ENCODE measurements at regions not wholly inside any gene's neighbourhood (a gene's known extent, or its start where the extent isn't known, plus 50 kb on each side); places are given as distances from the start of the nearest gene placed in this dataset.

DNA sequence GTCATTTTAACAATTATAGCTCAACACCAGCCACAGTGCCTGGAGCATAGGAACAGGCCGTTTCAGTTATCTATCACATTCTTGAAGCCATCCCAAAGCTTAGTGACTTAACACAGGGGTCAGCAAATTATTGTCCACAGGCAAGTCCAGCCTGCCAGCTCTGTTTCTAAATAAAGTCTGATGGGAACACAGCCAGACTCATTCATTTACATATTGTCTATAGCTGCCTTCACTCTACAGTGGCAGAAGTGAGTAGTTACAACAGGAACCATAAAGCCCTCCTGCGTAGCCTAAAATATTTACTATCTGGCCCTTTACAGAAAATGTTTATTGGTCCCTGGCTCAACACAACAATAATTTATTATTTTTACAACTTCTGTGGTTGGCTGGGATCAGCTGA lies 407.5 kb upstream of the AUTS2 start:
- no peak overlapping the region for H3K4me2 ChIP-seq (ENCODE audit: low read depth, low read length)
- H2AK9ac ChIP-seq (replicated peaks; ENCODE audit: low read depth, low read length, poor library complexity): no peak overlapping the region
- H4K5ac ChIP-seq (ENCODE audit: low read depth, low read length): no peak overlapping the region
- H2BK120ac ChIP-seq (ENCODE audit: low read depth, low read length): no peak overlapping the region
- POLR2A ChIA-PET (ENCODE audit: unreplicated experiment): no interaction called here
- dilution Hi-C loops (cut with HindIII; ENCODE audit: low sequenced_read_pairs, unreplicated experiment) (no loop called here), in situ Hi-C loops (cut with MboI; ENCODE audit: low sequenced_read_pairs) (no loop called here), intact Hi-C loops (cut with micrococcal nuclease) (no loop called here)
- H3K18ac ChIP-seq (ENCODE audit: low read depth, low read length): no peak overlapping the region
- no peaks in the 10 kb centered on the region for H3K36me3 ChIP-seq (ENCODE audit: control insufficient read depth, insufficient read depth, low read length)
- no peak overlapping the region for H2AFZ ChIP-seq (replicated peaks; ENCODE audit: low read length, poor library complexity)
- no peak overlapping the region for H4K91ac ChIP-seq (ENCODE audit: insufficient read depth, low read depth, low read length)
- no peak overlapping the region for H3K27ac ChIP-seq (ENCODE audit: insufficient read depth, low read length)
- no peaks in the 10 kb centered on the region for H3K79me1 ChIP-seq (ENCODE audit: low read depth in 1 of 2, low read length in 2 of 2)
- no peaks in the 10 kb centered on the region for H4K20me1 ChIP-seq (ENCODE audit: insufficient read depth, low read length)
- H2BK5ac ChIP-seq (ENCODE audit: low read depth, low read length, poor library complexity, severe bottlenecking): no peak overlapping the region
- no peaks in the 10 kb centered on the region for H3K9me1 ChIP-seq (ENCODE audit: insufficient read depth, low read length)
- no peak overlapping the region for H3K4me3 ChIP-seq (ENCODE audit: insufficient read depth, low read depth, low read length)
- CTCF ChIA-PET: no interaction called here
- H2BK15ac ChIP-seq (ENCODE audit: low read depth, low read length): no peak overlapping the region
- no peaks in the 10 kb centered on the region for H3K27me3 ChIP-seq (ENCODE audit: control insufficient read depth, insufficient read depth, low read length)
- H3K14ac ChIP-seq (replicated peaks; ENCODE audit: low read depth, low read length): no peak overlapping the region
- no peak for ATAC-seq (ENCODE audit: low read depth)
- H3K23ac ChIP-seq (ENCODE audit: low read depth, low read length): no peak overlapping the region
- no peak overlapping the region for H4K8ac ChIP-seq (ENCODE audit: low read depth in 2 of 2, low read length in 2 of 2)
- WGBS, 2 experiments (ENCODE audit: extremely low coverage in 2 of 2, insufficient read length in 1 of 2): 0% methylated on average over 1 of the region's 2 CpGs; no CpG with 5 or more reads in 1 of the 2 experiments
- H2BK20ac ChIP-seq (ENCODE audit: low read depth, low read length): no peak overlapping the region
- no TSS peak for BruUV-seq (replicated peaks)
- no peak overlapping the region for H3K4ac ChIP-seq (ENCODE audit: low read depth, low read length)
- no peaks in the 10 kb centered on the region for H3K4me1 ChIP-seq (ENCODE audit: control insufficient read depth, insufficient read depth, low read length)
- H3K9ac ChIP-seq (ENCODE audit: low read depth, low read length): no peak overlapping the region
- no peak overlapping the region for H3K56ac ChIP-seq (ENCODE audit: extremely low read depth, insufficient read depth, low read length)
- no peak for DNase-seq
- no peak overlapping the region for H2AK5ac ChIP-seq (ENCODE audit: low read depth, low read length)
- TF ChIP-seq RAD21 (IDR thresholded peaks at IDR 0.05; ENCODE audit: low read length): no peak
- no peak for TF ChIP-seq SMC3 (IDR thresholded peaks at IDR 0.05; ENCODE audit: low read depth, low read length)
- no peak for TF ChIP-seq BHLHE40 (IDR thresholded peaks at IDR 0.05; ENCODE audit: low read depth, low read length)
- TF ChIP-seq, protein P1, sequence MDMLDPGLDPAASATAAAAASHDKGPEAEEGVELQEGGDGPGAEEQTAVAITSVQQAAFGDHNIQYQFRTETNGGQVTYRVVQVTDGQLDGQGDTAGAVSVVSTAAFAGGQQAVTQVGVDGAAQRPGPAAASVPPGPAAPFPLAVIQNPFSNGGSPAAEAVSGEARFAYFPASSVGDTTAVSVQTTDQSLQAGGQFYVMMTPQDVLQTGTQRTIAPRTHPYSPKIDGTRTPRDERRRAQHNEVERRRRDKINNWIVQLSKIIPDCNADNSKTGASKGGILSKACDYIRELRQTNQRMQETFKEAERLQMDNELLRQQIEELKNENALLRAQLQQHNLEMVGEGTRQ (IDR thresholded peaks at IDR 0.05; ENCODE audit: low read depth, low read length): no peak
- TF ChIP-seq MXI1 (IDR thresholded peaks at IDR 0.05; ENCODE audit: borderline replicate concordance, low read depth, low read length): no peak
- H3K9me3 ChIP-seq (ENCODE audit: control insufficient read depth, insufficient read depth, low read length): peaks cover 2% of the 10 kb centered on the region

Data from IMR-90 (cell line).